ENCODE measurements at regions not wholly inside any gene's neighbourhood (a gene's known extent, or its start where the extent isn't known, plus 50 kb on each side); places are given as distances from the start of the nearest gene placed in this dataset.

GRCh38 chr10:94043431-94043990, 49.8 kb downstream of the PLCE1 start:
- no peak for TF ChIP-seq CTCF (IDR thresholded peaks at IDR 0.05; ENCODE audit: insufficient read depth, low read length, poor library complexity, severe bottlenecking)
- DNase-seq (ENCODE audit: extremely low read depth, insufficient read length) = no peak
- Histone ChIP-seq H3K4me3 (replicated peaks; ENCODE audit: low read depth, low read length) (no peak overlapping the region), H3K27me3 (replicated peaks; ENCODE audit: control insufficient read depth, insufficient read depth, low read length) (no peaks in the 10 kb centered on the region), H3K36me3 (ENCODE audit: control insufficient read depth, insufficient read depth, low read length) (no peaks in the 10 kb centered on the region)

- H3K27me3 ChIP-seq (replicated peaks; ENCODE audit: control insufficient read depth, insufficient read depth, low read length) = no peaks in the 10 kb centered on the region
- no peak for TF ChIP-seq CTCF (IDR thresholded peaks at IDR 0.05; ENCODE audit: insufficient read depth, low read length, poor library complexity, severe bottlenecking)
- no peak overlapping the region for H3K4me3 ChIP-seq (replicated peaks; ENCODE audit: low read depth, low read length)
- H3K36me3 ChIP-seq (ENCODE audit: control insufficient read depth, insufficient read depth, low read length) = no peaks in the 10 kb centered on the region
- DNase-seq (ENCODE audit: extremely low read depth, insufficient read length) = no peak
Measured at GRCh38 chr10:94046098-94046497, 52.4 kb downstream of the PLCE1 start.

GRCh38 chr10:94047293-94047692, 53.6 kb downstream of the PLCE1 start:
- Histone ChIP-seq H3K4me3 (replicated peaks; ENCODE audit: low read depth, low read length) (no peak overlapping the region), H3K36me3 (ENCODE audit: control insufficient read depth, insufficient read depth, low read length) (no peaks in the 10 kb centered on the region), H3K27me3 (replicated peaks; ENCODE audit: control insufficient read depth, insufficient read depth, low read length) (no peaks in the 10 kb centered on the region)
- TF ChIP-seq CTCF (IDR thresholded peaks at IDR 0.05; ENCODE audit: insufficient read depth, low read length, poor library complexity, severe bottlenecking) = no peak
- DNase-seq (ENCODE audit: extremely low read depth, insufficient read length) = no peak

- no peak overlapping the region for H3K4me3 ChIP-seq (replicated peaks; ENCODE audit: low read depth, low read length)
- DNase-seq (ENCODE audit: extremely low read depth, insufficient read length) = peak; percentile 1
- no peak for TF ChIP-seq CTCF (IDR thresholded peaks at IDR 0.05; ENCODE audit: insufficient read depth, low read length, poor library complexity, severe bottlenecking)
- H3K36me3 ChIP-seq (ENCODE audit: control insufficient read depth, insufficient read depth, low read length) = no peaks in the 10 kb centered on the region
- no peaks in the 10 kb centered on the region for H3K27me3 ChIP-seq (replicated peaks; ENCODE audit: control insufficient read depth, insufficient read depth, low read length)
Measured at GRCh38 chr10:94049911-94050310, 56.2 kb downstream of the PLCE1 start.

GRCh38 chr10:94052281-94052680, 58.5 kb downstream of the PLCE1 start:
- no peak overlapping the region for H3K4me3 ChIP-seq (replicated peaks; ENCODE audit: low read depth, low read length)
- TF ChIP-seq CTCF (IDR thresholded peaks at IDR 0.05; ENCODE audit: insufficient read depth, low read length, poor library complexity, severe bottlenecking) = no peak
- no peaks in the 10 kb centered on the region for H3K36me3 ChIP-seq (ENCODE audit: control insufficient read depth, insufficient read depth, low read length)
- H3K27me3 ChIP-seq (replicated peaks; ENCODE audit: control insufficient read depth, insufficient read depth, low read length) = no peaks in the 10 kb centered on the region
- DNase-seq (ENCODE audit: extremely low read depth, insufficient read length) = no peak
